ENCODE measurements at regions not wholly inside any gene's neighbourhood (a gene's known extent, or its start where the extent isn't known, plus 50 kb on each side); places are given as distances from the start of the nearest gene placed in this dataset.

GRCh38 chr2:166676716-166677115 lies 182.7 kb upstream of the SCN7A start:
- no peaks in the 10 kb centered on the region for H3K36me3 ChIP-seq (ENCODE audit: control insufficient read depth, insufficient read depth, low read length)
- no peak overlapping the region for H3K4ac ChIP-seq (ENCODE audit: low read depth, low read length)
- H3K56ac ChIP-seq (ENCODE audit: low read length), result no peak overlapping the region
- H2BK15ac ChIP-seq (replicated peaks; ENCODE audit: low read depth), result no peak overlapping the region
- H4K5ac ChIP-seq (ENCODE audit: low read length), result no peak overlapping the region
- H2AK5ac ChIP-seq (ENCODE audit: low read length), result no peak overlapping the region
- DNase-seq, result no peak
- H3K4me2 ChIP-seq (ENCODE audit: low read length), result no peak overlapping the region
- no peak overlapping the region for H2BK5ac ChIP-seq (ENCODE audit: low read length)
- no peak overlapping the region for H3K4me3 ChIP-seq (ENCODE audit: low read length)
- no peak overlapping the region for H3K18ac ChIP-seq (ENCODE audit: low read length)
- H3K23ac ChIP-seq (ENCODE audit: low read length), result no peak overlapping the region
- no peak overlapping the region for H3K27ac ChIP-seq (ENCODE audit: low read depth, low read length)
- no peaks in the 10 kb centered on the region for H3K79me2 ChIP-seq (ENCODE audit: control insufficient read depth, insufficient read depth, low read length)
- no peaks in the 10 kb centered on the region for H3K79me1 ChIP-seq (ENCODE audit: low read length)
- no peaks in the 10 kb centered on the region for H3K27me3 ChIP-seq (ENCODE audit: insufficient read depth, low read length, poor library complexity)
- no peaks in the 10 kb centered on the region for H3K4me1 ChIP-seq (ENCODE audit: control insufficient read depth, low read depth, low read length)
- no peak overlapping the region for H4K8ac ChIP-seq (ENCODE audit: low read depth, low read length)
- H3K9ac ChIP-seq (ENCODE audit: low read length), result no peak overlapping the region
- H2BK120ac ChIP-seq (ENCODE audit: low read depth, low read length), result no peak overlapping the region

GRCh38 chr2:166675553-166675952 lies 181.5 kb upstream of the SCN7A start:
- Histone ChIP-seq H3K23ac (ENCODE audit: low read length) (no peak overlapping the region), H2BK5ac (ENCODE audit: low read length) (no peak overlapping the region), H3K4me1 (ENCODE audit: control insufficient read depth, low read depth, low read length) (no peaks in the 10 kb centered on the region), H3K56ac (ENCODE audit: low read length) (no peak overlapping the region), H3K27ac (ENCODE audit: low read depth, low read length) (no peak overlapping the region), H2AK5ac (ENCODE audit: low read length) (no peak overlapping the region), H2BK15ac (replicated peaks; ENCODE audit: low read depth) (no peak overlapping the region), H3K36me3 (ENCODE audit: control insufficient read depth, insufficient read depth, low read length) (no peaks in the 10 kb centered on the region), H3K18ac (ENCODE audit: low read length) (no peak overlapping the region), H4K8ac (ENCODE audit: low read depth, low read length) (no peak overlapping the region), H3K9ac (ENCODE audit: low read length) (no peak overlapping the region), H3K4me3 (ENCODE audit: low read length) (no peak overlapping the region), H3K79me1 (ENCODE audit: low read length) (no peaks in the 10 kb centered on the region), H3K79me2 (ENCODE audit: control insufficient read depth, insufficient read depth, low read length) (no peaks in the 10 kb centered on the region), H3K4me2 (ENCODE audit: low read length) (no peak overlapping the region), H3K4ac (ENCODE audit: low read depth, low read length) (no peak overlapping the region), H2BK120ac (ENCODE audit: low read depth, low read length) (no peak overlapping the region), H3K27me3 (ENCODE audit: insufficient read depth, low read length, poor library complexity) (no peaks in the 10 kb centered on the region), H4K5ac (ENCODE audit: low read length) (no peak overlapping the region)
- WGBS (ENCODE audit: extremely low coverage, insufficient coverage, low lambda C conversion rate), result no CpG with 5 or more reads among the region's 3 CpGs
- no peak for DNase-seq

GRCh38 chr2:166673986-166674385 lies 179.9 kb upstream of the SCN7A start:
- Histone ChIP-seq H3K79me1 (ENCODE audit: low read length) (no peaks in the 10 kb centered on the region), H4K8ac (ENCODE audit: low read depth, low read length) (no peak overlapping the region), H3K4ac (ENCODE audit: low read depth, low read length) (no peak overlapping the region), H3K9ac (ENCODE audit: low read length) (no peak overlapping the region), H4K5ac (ENCODE audit: low read length) (no peak overlapping the region), H3K79me2 (ENCODE audit: control insufficient read depth, insufficient read depth, low read length) (no peaks in the 10 kb centered on the region), H2BK15ac (replicated peaks; ENCODE audit: low read depth) (no peak overlapping the region), H3K4me3 (ENCODE audit: low read length) (no peak overlapping the region), H2BK120ac (ENCODE audit: low read depth, low read length) (no peak overlapping the region), H3K4me1 (ENCODE audit: control insufficient read depth, low read depth, low read length) (no peaks in the 10 kb centered on the region), H3K56ac (ENCODE audit: low read length) (no peak overlapping the region), H3K27me3 (ENCODE audit: insufficient read depth, low read length, poor library complexity) (no peaks in the 10 kb centered on the region), H3K36me3 (ENCODE audit: control insufficient read depth, insufficient read depth, low read length) (no peaks in the 10 kb centered on the region), H3K23ac (ENCODE audit: low read length) (no peak overlapping the region), H3K18ac (ENCODE audit: low read length) (no peak overlapping the region), H3K4me2 (ENCODE audit: low read length) (no peak overlapping the region), H2AK5ac (ENCODE audit: low read length) (no peak overlapping the region), H3K27ac (ENCODE audit: low read depth, low read length) (no peak overlapping the region), H2BK5ac (ENCODE audit: low read length) (no peak overlapping the region)
- no peak for DNase-seq

DNA sequence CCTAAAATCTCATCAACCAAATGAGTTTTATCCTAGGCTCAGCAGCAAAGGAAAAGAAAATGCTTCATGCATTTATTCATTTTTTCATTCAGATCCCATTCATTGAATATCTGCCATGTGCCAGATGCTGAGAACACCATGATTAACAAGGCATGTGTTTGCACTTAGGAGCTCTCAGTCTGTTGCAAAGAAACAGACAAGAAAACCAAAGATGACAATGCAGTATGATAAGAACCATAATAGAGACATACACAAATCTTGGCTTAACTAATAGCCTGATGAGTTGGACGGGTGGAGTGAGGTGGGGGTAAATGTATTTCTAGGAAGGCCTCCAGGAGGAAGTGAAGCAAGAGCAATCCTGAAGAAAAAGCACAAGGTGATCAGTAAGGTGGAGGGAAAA lies 177.8 kb upstream of the SCN7A start:
- Histone ChIP-seq H3K18ac (ENCODE audit: low read length) (no peak overlapping the region), H2AK5ac (ENCODE audit: low read length) (no peak overlapping the region), H3K4ac (ENCODE audit: low read depth, low read length) (no peak overlapping the region), H2BK120ac (ENCODE audit: low read depth, low read length) (no peak overlapping the region), H2BK15ac (replicated peaks; ENCODE audit: low read depth) (no peak overlapping the region), H3K56ac (ENCODE audit: low read length) (no peak overlapping the region), H2BK5ac (ENCODE audit: low read length) (no peak overlapping the region), H3K79me1 (ENCODE audit: low read length) (no peaks in the 10 kb centered on the region), H4K5ac (ENCODE audit: low read length) (no peak overlapping the region), H3K23ac (ENCODE audit: low read length) (no peak overlapping the region), H3K27me3 (ENCODE audit: insufficient read depth, low read length, poor library complexity) (no peaks in the 10 kb centered on the region), H3K4me3 (ENCODE audit: low read length) (no peak overlapping the region), H3K4me2 (ENCODE audit: low read length) (no peak overlapping the region), H3K9ac (ENCODE audit: low read length) (no peak overlapping the region), H3K4me1 (ENCODE audit: control insufficient read depth, low read depth, low read length) (no peaks in the 10 kb centered on the region), H3K79me2 (ENCODE audit: control insufficient read depth, insufficient read depth, low read length) (no peaks in the 10 kb centered on the region), H4K8ac (ENCODE audit: low read depth, low read length) (no peak overlapping the region), H3K27ac (ENCODE audit: low read depth, low read length) (no peak overlapping the region), H3K36me3 (ENCODE audit: control insufficient read depth, insufficient read depth, low read length) (no peaks in the 10 kb centered on the region)
- WGBS (ENCODE audit: extremely low coverage, insufficient coverage, low lambda C conversion rate), result no CpG with 5 or more reads among the region's 1 CpG
- DNase-seq, result no peak

DNA sequence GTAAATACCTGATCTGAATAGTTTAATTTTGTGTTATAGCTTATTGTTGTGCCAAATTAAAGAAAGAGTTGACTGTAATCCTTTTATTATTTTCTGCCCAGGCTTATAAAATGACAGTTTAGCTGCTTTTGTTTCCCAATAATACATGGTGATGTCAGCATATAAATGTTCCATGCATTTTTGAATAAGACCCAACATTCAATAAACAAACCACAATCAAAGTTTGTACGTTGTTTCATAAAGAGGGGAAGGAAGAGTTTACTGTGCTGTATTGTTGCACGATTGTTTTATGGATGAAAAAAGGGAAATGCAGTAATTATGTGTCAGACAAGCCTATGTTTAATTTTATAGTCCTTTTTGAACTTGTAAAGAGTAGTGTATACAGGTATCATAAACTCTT lies 177.2 kb upstream of the SCN7A start:
- Histone ChIP-seq H4K5ac (ENCODE audit: low read length) (no peak overlapping the region), H3K4me2 (ENCODE audit: low read length) (no peak overlapping the region), H3K36me3 (ENCODE audit: control insufficient read depth, insufficient read depth, low read length) (no peaks in the 10 kb centered on the region), H2BK15ac (replicated peaks; ENCODE audit: low read depth) (no peak overlapping the region), H2BK5ac (ENCODE audit: low read length) (no peak overlapping the region), H3K9ac (ENCODE audit: low read length) (no peak overlapping the region), H3K27ac (ENCODE audit: low read depth, low read length) (no peak overlapping the region), H3K56ac (ENCODE audit: low read length) (no peak overlapping the region), H3K4ac (ENCODE audit: low read depth, low read length) (no peak overlapping the region), H2BK120ac (ENCODE audit: low read depth, low read length) (no peak overlapping the region), H3K4me1 (ENCODE audit: control insufficient read depth, low read depth, low read length) (no peaks in the 10 kb centered on the region), H3K18ac (ENCODE audit: low read length) (no peak overlapping the region), H4K8ac (ENCODE audit: low read depth, low read length) (no peak overlapping the region), H3K27me3 (ENCODE audit: insufficient read depth, low read length, poor library complexity) (no peaks in the 10 kb centered on the region), H3K23ac (ENCODE audit: low read length) (no peak overlapping the region), H3K79me1 (ENCODE audit: low read length) (no peaks in the 10 kb centered on the region), H3K4me3 (ENCODE audit: low read length) (no peak overlapping the region), H2AK5ac (ENCODE audit: low read length) (no peak overlapping the region), H3K79me2 (ENCODE audit: control insufficient read depth, insufficient read depth, low read length) (no peaks in the 10 kb centered on the region)
- no peak for DNase-seq
- no CpG with 5 or more reads among the region's 2 CpGs for WGBS (ENCODE audit: extremely low coverage, insufficient coverage, low lambda C conversion rate)

GRCh38 chr2:166665991-166666940 lies 172.2 kb upstream of the SCN7A start:
- no peak for DNase-seq
- no CpG with 5 or more reads among the region's 2 CpGs for WGBS (ENCODE audit: extremely low coverage, insufficient coverage, low lambda C conversion rate)

More at GRCh38 chr2:166665991-166666940, 172.2 kb upstream of the SCN7A start:
- Histone ChIP-seq H3K4me1 (ENCODE audit: control insufficient read depth, low read depth, low read length) (no peaks in the 10 kb centered on the region), H2BK120ac (ENCODE audit: low read depth, low read length) (no peak overlapping the region), H2AK5ac (ENCODE audit: low read length) (no peak overlapping the region), H3K27ac (ENCODE audit: low read depth, low read length) (no peak overlapping the region), H4K8ac (ENCODE audit: low read depth, low read length) (no peak overlapping the region), H2BK15ac (replicated peaks; ENCODE audit: low read depth) (no peak overlapping the region), H3K4me3 (ENCODE audit: low read length) (no peak overlapping the region), H4K5ac (ENCODE audit: low read length) (no peak overlapping the region), H3K18ac (ENCODE audit: low read length) (no peak overlapping the region), H3K79me2 (ENCODE audit: control insufficient read depth, insufficient read depth, low read length) (no peaks in the 10 kb centered on the region), H3K9ac (ENCODE audit: low read length) (no peak overlapping the region), H3K4me2 (ENCODE audit: low read length) (no peak overlapping the region), H3K27me3 (ENCODE audit: insufficient read depth, low read length, poor library complexity) (no peaks in the 10 kb centered on the region), H2BK5ac (ENCODE audit: low read length) (no peak overlapping the region), H3K79me1 (ENCODE audit: low read length) (no peaks in the 10 kb centered on the region), H3K36me3 (ENCODE audit: control insufficient read depth, insufficient read depth, low read length) (no peaks in the 10 kb centered on the region), H3K56ac (ENCODE audit: low read length) (no peak overlapping the region), H3K23ac (ENCODE audit: low read length) (no peak overlapping the region), H3K4ac (ENCODE audit: low read depth, low read length) (no peak overlapping the region)
